ENCODE measurements at regions not wholly inside any gene's neighbourhood (a gene's known extent, or its start where the extent isn't known, plus 50 kb on each side); places are given as distances from the start of the nearest gene placed in this dataset.

DNA sequence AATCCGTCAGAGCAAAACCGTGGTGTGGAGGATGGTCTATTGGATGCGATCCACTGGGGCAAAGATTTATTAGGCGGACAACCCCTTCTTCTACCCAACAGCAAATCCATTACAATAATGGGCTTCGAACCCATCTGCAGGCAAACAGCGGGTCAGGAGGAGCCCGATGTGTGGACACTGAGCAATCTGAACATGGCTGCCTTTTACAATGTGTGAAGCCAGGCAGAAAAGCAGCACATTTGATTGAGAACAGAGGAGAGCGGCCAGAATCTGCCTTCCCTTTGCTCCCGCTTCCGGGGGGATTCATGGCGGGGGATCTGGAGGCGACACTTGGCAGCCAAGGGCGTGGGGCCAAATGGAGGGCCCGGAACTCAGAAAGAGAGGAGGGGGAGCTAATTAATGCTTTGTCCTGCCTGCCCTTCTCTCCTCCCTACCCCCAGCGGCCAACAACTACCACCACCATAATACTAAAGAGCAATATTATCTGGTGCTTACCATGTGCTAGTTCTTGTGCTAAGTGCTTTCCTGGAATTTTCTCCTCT, 133.0 kb downstream of the EMX2 start:
- DNase-seq (ENCODE audit: low read depth), result no peak
- TF ChIP-seq, protein P1, sequence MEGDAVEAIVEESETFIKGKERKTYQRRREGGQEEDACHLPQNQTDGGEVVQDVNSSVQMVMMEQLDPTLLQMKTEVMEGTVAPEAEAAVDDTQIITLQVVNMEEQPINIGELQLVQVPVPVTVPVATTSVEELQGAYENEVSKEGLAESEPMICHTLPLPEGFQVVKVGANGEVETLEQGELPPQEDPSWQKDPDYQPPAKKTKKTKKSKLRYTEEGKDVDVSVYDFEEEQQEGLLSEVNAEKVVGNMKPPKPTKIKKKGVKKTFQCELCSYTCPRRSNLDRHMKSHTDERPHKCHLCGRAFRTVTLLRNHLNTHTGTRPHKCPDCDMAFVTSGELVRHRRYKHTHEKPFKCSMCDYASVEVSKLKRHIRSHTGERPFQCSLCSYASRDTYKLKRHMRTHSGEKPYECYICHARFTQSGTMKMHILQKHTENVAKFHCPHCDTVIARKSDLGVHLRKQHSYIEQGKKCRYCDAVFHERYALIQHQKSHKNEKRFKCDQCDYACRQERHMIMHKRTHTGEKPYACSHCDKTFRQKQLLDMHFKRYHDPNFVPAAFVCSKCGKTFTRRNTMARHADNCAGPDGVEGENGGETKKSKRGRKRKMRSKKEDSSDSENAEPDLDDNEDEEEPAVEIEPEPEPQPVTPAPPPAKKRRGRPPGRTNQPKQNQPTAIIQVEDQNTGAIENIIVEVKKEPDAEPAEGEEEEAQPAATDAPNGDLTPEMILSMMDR (conservative IDR thresholded peaks at IDR 0.05; ENCODE audit: low read depth, low read length), result no peak
- no peak overlapping the region for H3K4me3 ChIP-seq (ENCODE audit: low read length)

DNA sequence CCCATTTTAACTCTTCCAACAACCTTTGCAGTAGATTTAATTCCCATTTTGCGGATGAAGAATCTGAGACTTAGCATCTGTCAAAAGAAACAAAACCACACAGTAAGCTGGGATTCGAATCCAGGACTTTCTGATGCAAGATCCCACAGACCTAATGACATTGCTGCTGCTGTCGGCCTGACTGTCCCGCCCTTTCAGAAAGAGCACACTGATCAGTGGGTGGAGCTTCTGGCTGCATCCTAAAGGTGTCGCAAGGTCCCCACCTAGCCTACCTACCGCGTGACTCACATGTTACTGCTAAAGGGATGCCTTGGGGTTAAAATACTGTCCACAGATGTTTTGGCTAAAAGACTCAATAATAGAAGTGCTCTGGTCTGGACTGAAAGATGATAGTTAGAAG, 134.7 kb downstream of the EMX2 start:
- DNase-seq (ENCODE audit: low read depth), result no peak
- TF ChIP-seq, protein P1 (conservative IDR thresholded peaks at IDR 0.05; ENCODE audit: low read depth, low read length), result no peak
- no peak overlapping the region for H3K4me3 ChIP-seq (ENCODE audit: low read length)

DNA sequence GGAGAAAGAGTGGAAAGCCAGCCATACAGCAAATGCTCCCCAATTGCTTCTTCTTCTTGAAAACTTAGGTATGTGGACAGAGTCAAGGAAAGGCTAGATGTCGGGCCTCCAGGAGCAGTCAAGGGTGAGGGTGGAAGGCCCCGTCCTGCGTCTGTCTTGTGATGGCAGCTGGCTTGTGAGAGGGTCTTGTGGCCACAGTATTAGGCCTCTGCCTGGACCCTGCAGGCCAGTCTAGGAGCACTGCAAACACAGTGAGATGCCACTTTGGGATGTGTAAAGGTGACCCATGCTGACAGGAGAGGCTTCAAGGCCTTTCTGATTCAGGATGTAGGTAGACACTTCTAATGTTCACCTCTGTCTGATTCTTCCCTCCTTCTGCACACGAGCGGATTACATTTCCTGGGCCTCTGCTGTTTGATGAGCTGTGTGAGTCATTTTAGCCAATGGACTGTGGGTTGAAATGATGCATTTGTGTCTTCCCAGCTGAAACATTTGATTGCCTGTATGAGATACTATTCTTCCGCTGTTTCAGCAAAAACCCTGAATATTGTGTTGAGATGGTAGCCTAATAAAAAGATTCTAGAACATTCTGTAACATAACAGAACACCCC, 135.4 kb downstream of the EMX2 start:
- TF ChIP-seq, protein P1 (conservative IDR thresholded peaks at IDR 0.05; ENCODE audit: low read depth, low read length), result no peak
- H3K4me3 ChIP-seq (ENCODE audit: low read length), result no peak overlapping the region
- DNase-seq (ENCODE audit: low read depth), result no peak

DNA sequence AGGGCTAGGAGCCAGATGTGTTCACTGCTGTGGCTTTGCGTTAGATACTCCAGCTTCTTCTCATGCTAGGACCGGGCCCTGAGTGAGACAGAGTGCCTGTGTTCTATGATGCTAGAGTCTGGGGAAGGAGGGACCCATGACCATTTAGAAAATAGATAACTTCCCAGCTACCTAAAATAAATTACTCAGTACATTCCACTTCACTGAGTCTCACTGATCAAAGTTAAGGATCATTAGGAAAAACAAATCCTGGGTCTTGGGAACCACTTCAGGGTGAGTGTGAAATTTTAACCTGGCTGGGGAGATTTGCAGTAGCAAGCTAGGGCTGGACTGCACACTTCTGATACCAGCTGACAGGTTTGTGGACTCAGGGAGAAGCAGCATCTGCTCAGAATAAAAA, 138.1 kb downstream of the EMX2 start:
- DNase-seq (ENCODE audit: low read depth), result no peak
- TF ChIP-seq, protein P1 (conservative IDR thresholded peaks at IDR 0.05; ENCODE audit: low read depth, low read length), result no peak

DNA sequence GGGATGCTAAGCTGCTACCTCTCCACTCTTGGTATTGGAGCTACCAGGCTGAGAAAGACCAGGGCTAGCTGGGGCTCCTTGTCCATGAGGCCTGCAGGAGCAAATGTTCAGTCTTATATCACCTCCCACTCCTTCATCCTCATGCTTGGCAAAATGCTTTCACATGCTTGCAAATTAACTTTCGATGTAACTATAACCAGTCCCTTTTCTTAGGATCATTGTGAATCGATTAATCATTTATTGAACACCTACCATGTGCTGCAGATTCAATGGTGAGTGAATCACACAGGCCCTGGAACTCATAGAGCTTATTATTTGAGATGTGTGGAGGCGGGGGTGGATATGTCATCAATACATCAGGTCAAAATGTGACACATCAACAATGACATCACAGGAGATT, 138.6 kb downstream of the EMX2 start:
- TF ChIP-seq, protein P1 (conservative IDR thresholded peaks at IDR 0.05; ENCODE audit: low read depth, low read length), result no peak
- no peak overlapping the region for H3K4me3 ChIP-seq (ENCODE audit: low read length)
- no peak for DNase-seq (ENCODE audit: low read depth)

More for the DNA sequence above, 138.1 kb downstream of the EMX2 start:
- H3K4me3 ChIP-seq (ENCODE audit: low read length), result no peak overlapping the region

DNA sequence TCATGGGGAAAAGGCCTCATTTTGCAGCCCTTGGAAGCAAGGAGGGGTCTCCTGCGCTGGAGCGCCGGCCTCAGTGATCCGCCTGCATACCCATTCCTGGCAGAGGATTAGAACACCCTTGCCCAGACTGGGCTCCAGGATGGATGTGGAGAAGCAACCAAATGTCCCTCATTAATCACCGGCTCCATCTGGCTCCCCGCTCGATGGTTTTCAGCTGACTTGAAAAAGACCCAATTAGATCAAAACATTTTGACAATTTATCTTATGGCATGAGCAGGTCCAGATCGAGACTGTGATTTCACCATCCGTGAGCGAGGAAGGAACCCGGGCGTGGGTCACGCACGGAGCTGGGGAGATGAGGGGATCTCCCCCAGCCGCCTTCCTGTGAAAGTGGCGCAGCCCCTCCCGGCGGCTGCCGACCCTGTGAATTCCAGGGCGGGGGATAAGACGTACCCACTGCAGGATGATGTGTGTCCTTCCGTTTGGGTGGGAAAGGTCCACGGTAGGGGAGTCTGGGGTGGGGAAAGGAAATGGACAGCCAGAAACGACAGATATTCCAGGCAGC, 141.6 kb downstream of the EMX2 start:
- no peak for DNase-seq (ENCODE audit: low read depth)
- no peak overlapping the region for H3K4me3 ChIP-seq (ENCODE audit: low read length)
- TF ChIP-seq, protein P1 (conservative IDR thresholded peaks at IDR 0.05; ENCODE audit: low read depth, low read length), result no peak

DNA sequence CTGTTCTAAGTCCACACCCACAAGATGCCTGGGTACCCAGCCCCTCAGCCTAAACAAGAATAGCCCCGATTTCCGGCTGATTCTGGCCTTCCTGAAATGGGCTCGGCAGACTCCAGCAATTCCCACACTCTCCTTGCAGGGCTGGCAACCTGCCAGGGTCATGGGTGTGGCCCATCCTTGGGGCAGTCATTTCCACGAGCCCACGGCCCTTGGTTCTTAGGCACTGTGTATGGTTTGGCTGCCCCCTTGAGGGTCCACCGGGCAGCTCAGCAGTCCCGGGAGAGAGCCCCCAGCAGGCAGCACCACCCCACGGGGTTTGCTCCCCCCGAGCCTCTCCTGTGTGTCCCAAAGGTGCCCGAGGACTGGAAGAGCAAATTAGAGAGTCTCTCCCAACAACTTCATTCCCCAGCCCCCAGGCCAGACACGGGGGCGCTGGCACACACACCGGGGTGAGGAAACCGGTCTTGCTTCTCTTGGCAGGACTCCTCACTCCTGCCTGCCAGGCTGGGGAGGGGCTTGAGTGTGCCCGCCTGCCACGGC, 142.2 kb downstream of the EMX2 start:
- TF ChIP-seq, protein P1 (conservative IDR thresholded peaks at IDR 0.05; ENCODE audit: low read depth, low read length), result no peak
- no peak overlapping the region for H3K4me3 ChIP-seq (ENCODE audit: low read length)
- DNase-seq (ENCODE audit: low read depth), result no peak

Data from retinal pigment epithelial cell (primary cell).